GM12892 (cell line): ENCODE measurements at regions not wholly inside any gene's neighbourhood (a gene's known extent, or its start where the extent isn't known, plus 50 kb on each side); places are given as distances from the start of the nearest gene placed in this dataset.

Experiments used
- POLR2A ChIP-seq: IDR thresholded peaks from 2 replicates; pipeline ENCODE4 v1.6.1; 2011; ENCODE audit warnings: low read depth, low read length, control low read depth
- POLR2AphosphoS5 ChIP-seq: IDR thresholded peaks from 2 replicates; pipeline ENCODE4 v1.6.1; 2011; ENCODE audit warnings: low read depth, low read length, control low read depth

DNA sequence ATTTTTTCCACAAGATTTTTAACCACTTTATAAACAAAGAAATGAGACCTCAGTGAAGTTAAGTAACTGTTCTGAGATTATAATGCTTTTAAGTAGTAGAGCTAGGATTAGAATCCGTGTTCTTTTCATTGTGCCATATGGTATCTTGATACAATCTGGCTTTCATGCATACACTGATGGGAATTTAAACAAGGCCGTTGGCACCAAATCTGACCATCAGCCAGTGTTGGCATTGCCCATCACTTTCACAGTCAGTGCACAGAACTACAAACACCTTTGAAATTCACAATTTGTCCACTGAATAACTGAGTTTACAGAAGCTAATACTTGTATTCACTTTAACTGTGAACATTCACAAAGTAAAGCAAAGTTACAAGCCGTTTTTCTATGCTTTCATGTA lies 1228.0 kb downstream of the TBC1D22A start:
- TF ChIP-seq POLR2AphosphoS5 = no peak
- TF ChIP-seq POLR2A = no peak
